OCI-LY3 (cell line): ENCODE measurements at regions not wholly inside any gene's neighbourhood (a gene's known extent, or its start where the extent isn't known, plus 50 kb on each side); places are given as distances from the start of the nearest gene placed in this dataset.

Experiments used
- H2AFZ ChIP-seq: fragments of 200-600, 300-600 bp; shearing (Covaris generic); 2 replicates; pipeline ENCODE4 v1.6.0; 2014; ENCODE audit warnings: antibody characterized with exemption, low read depth, low read length
- H3K27ac ChIP-seq: fragments of 200-600, 300-600 bp; sonication (generic); 2 replicates; pipeline ENCODE4 v1.5.1; 2014; ENCODE audit warnings: mild to moderate bottlenecking, low read length, moderate library complexity, mixed read lengths
- H3K27me3 ChIP-seq: fragments of 200-600, 300-600 bp; sonication (generic); 2 replicates; pipeline ENCODE4 v1.6.1; 2014; ENCODE audit warnings: low read depth, low read length, mixed read lengths
- H3K36me3 ChIP-seq: fragments of 200-600, 300-600 bp; sonication (generic); replicated peaks from 2 replicates; pipeline ENCODE3; 2014; ENCODE audit warnings: low read depth, low read length, mixed read lengths
- H3K4me1 ChIP-seq: fragments of 300-600, 200-600 bp; sonication (generic); 2 replicates; pipeline ENCODE4 v1.6.1; 2014; ENCODE audit warnings: low read length, mixed read lengths
- H3K4me2 ChIP-seq: fragments of 200-600, 300-600 bp; sonication (generic); 2 replicates; pipeline ENCODE4 v1.6.1; 2014; ENCODE audit warnings: low read length, mixed read lengths
- H3K4me3 ChIP-seq: fragments of 300-600, 200-600 bp; sonication (generic); 2 replicates; pipeline ENCODE4 v1.5.1; 2014; ENCODE audit warnings: antibody characterized with exemption, mild to moderate bottlenecking, low read length, moderate library complexity
- H3K79me2 ChIP-seq: fragments of 300-600, 200-600 bp; shearing (Covaris generic); 2 replicates; pipeline ENCODE4 v1.6.1; 2014; ENCODE audit warnings: mild to moderate bottlenecking, low read length, mixed read lengths
- H3K9ac ChIP-seq: fragments of 300-600, 200-600 bp; shearing (Covaris generic); 2 replicates; pipeline ENCODE4 v1.6.0; 2014; ENCODE audit warnings: mild to moderate bottlenecking, low read length, moderate library complexity
- H3K9me3 ChIP-seq: fragments of 200-600, 300-600 bp; shearing (Covaris generic); 2 replicates; pipeline ENCODE4 v1.6.1; 2014; ENCODE audit warnings: low read length, mixed read lengths; ENCODE audit not compliant: insufficient read depth
- H4K20me1 ChIP-seq: fragments of 200-600, 300-600 bp; sonication (generic); 2 replicates; pipeline ENCODE4 v1.6.1; 2016; ENCODE audit warnings: low read length, mixed read lengths; ENCODE audit not compliant: insufficient read depth
- EZH2phosphoT487 ChIP-seq: fragments of 200-600 bp; shearing (Covaris generic); IDR thresholded peaks from 2 replicates; pipeline ENCODE4 v1.6.1; 2018; ENCODE audit warnings: antibody characterized with exemption, mixed run types, low read depth
- TF ChIP-seq, protein P1 (sequence below): fragments of 200-600, 300-600 bp; sonication (generic); IDR thresholded peaks from 2 replicates; pipeline ENCODE4 v1.5.1; 2014; ENCODE audit warnings: antibody characterized with exemption, low read length, low read depth

DNA sequence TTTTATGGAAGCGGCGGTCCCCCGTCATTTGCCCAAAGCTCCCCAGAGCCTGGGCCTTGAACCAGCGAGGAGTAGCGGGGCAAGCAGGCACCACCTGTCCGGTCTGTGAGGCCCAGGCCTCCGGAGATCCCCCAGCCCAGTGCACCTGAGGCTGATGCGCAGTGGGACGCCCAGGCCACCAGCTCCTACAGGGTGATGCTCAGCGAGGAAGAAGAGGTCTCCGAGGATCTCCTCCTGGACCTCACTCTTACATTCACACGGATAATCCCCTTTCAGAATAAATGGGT lies 220.2 kb downstream of the NDUFA10 start:
- Histone ChIP-seq H2AFZ (no peak overlapping the region), H3K27me3 (no peaks in the 10 kb centered on the region), H3K79me2 (no peaks in the 10 kb centered on the region), H3K36me3 (no peaks in the 10 kb centered on the region), H3K4me2 (no peak overlapping the region), H4K20me1 (no peaks in the 10 kb centered on the region), H3K4me3 (no peak overlapping the region), H3K9me3 (no peaks in the 10 kb centered on the region), H3K4me1 (no peaks in the 10 kb centered on the region), H3K9ac (no peak overlapping the region), H3K27ac (no peak overlapping the region)
- TF ChIP-seq EZH2phosphoT487, result no peak
- TF ChIP-seq, protein P1, sequence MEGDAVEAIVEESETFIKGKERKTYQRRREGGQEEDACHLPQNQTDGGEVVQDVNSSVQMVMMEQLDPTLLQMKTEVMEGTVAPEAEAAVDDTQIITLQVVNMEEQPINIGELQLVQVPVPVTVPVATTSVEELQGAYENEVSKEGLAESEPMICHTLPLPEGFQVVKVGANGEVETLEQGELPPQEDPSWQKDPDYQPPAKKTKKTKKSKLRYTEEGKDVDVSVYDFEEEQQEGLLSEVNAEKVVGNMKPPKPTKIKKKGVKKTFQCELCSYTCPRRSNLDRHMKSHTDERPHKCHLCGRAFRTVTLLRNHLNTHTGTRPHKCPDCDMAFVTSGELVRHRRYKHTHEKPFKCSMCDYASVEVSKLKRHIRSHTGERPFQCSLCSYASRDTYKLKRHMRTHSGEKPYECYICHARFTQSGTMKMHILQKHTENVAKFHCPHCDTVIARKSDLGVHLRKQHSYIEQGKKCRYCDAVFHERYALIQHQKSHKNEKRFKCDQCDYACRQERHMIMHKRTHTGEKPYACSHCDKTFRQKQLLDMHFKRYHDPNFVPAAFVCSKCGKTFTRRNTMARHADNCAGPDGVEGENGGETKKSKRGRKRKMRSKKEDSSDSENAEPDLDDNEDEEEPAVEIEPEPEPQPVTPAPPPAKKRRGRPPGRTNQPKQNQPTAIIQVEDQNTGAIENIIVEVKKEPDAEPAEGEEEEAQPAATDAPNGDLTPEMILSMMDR, result no peak

DNA sequence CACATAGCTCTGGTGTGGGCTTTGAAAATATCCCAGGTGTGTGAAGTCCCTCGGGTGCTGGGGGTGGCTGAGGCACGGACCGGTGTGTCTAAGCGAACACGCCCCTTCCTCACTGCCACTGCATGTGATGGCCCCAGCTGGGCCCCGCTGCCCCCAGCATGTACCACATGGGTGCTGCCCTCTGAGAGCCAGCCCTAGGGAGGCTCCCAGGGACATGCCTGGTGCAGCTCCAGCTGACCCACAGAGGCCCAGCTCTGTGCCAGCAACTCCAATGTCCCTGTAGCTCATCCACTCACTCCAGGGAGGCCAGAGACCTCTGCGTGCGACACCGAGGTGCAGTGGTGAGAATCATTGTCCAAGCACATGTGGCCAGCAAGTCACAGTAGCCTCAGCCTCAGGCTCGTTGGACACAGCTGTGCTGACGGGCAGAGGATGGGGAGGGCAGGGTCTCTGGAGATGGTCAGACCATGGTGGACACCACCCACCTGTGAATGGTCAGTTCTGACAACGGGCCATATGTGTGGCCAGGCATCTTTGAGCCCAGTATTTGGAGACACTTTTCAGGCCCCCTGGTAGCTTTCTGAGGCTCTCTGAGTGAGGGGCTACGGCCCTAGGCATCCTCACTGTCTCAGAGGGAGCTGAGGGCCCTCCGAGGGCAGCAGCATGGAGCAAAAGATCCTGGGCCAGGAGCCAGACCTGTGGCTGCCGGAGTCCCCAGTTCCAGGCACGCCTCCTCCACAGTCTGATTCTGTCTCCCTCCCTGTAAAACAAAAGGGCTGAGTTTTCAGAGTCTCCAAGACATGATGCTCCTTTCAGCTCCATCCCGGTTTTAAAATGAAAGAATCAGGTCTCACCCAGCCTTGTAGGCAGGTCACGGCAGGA lies 220.7 kb downstream of the NDUFA10 start:
- TF ChIP-seq EZH2phosphoT487, result no peak
- TF ChIP-seq, protein P1, result no peak
- no peaks in the 10 kb centered on the region for H3K27me3 ChIP-seq
- no peak overlapping the region for H2AFZ ChIP-seq
- no peaks in the 10 kb centered on the region for H3K79me2 ChIP-seq
- no peaks in the 10 kb centered on the region for H3K9me3 ChIP-seq
- H3K27ac ChIP-seq, result no peak overlapping the region
- H4K20me1 ChIP-seq, result no peaks in the 10 kb centered on the region
- H3K4me3 ChIP-seq, result no peak overlapping the region
- H3K9ac ChIP-seq, result no peak overlapping the region
- no peak overlapping the region for H3K4me2 ChIP-seq
- H3K36me3 ChIP-seq, result no peaks in the 10 kb centered on the region
- no peaks in the 10 kb centered on the region for H3K4me1 ChIP-seq

DNA sequence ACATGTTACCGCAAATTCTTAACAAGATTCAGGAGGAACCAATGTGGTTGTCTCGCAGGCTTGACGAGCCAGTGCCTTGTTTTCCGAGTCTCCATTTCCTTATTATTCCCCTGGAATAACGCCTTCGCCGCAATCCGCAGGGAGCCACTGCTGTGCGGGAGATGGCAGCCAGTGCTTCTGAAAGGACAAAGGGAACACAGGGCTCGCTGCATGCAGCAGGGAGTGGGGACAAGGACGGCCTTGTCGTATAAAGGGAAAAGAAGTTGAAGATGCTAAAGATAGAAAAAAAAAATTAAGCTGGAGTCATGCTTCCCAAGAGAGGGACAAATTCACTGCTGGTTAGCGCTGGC lies 221.4 kb downstream of the NDUFA10 start:
- TF ChIP-seq, protein P1, result no peak
- TF ChIP-seq EZH2phosphoT487, result no peak

DNA sequence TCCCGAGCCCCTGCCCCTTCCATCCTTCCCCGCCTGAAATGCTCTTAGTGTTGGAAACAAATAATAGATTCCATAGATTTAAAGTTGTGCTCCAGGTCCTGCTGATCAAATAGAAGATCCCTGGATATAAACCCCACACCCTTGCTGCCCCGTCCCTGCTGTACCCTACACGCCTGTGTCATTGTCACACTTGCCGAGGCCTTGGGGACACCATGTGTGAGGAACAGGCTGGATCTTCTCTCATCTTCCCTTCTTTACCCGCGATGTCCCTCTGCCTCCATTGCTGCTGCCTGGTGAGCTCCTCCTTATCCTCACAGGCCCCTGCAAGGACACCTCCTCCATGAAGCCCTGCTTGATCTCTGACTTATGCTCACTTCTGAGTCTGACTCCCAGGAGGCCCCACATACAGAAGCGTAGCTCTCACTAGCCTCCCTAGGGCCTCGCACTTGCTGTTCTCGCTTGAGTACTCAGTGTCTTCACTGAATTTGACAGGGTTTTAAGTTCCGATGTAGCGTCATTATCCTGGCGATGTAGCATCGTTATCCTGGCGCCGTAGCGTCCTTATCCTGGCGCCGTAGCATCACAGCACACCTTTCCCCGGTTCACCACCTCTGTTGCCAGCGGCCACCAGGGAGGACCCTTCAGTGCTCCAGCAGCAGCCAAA lies 221.9 kb downstream of the NDUFA10 start:
- TF ChIP-seq EZH2phosphoT487, result no peak
- TF ChIP-seq, protein P1, result no peak
- Histone ChIP-seq H3K79me2 (no peaks in the 10 kb centered on the region), H3K36me3 (no peaks in the 10 kb centered on the region), H3K4me3 (no peak overlapping the region), H4K20me1 (no peaks in the 10 kb centered on the region), H3K4me2 (no peak overlapping the region), H3K9ac (no peak overlapping the region), H3K27ac (no peak overlapping the region), H2AFZ (no peak overlapping the region), H3K4me1 (no peaks in the 10 kb centered on the region), H3K9me3 (no peaks in the 10 kb centered on the region), H3K27me3 (no peaks in the 10 kb centered on the region)

More for the DNA sequence above, 221.4 kb downstream of the NDUFA10 start:
- no peaks in the 10 kb centered on the region for H3K4me1 ChIP-seq
- no peaks in the 10 kb centered on the region for H3K36me3 ChIP-seq
- H3K9me3 ChIP-seq, result no peaks in the 10 kb centered on the region
- H3K9ac ChIP-seq, result no peak overlapping the region
- no peaks in the 10 kb centered on the region for H3K27me3 ChIP-seq
- no peaks in the 10 kb centered on the region for H3K79me2 ChIP-seq
- H3K27ac ChIP-seq, result no peak overlapping the region
- no peaks in the 10 kb centered on the region for H4K20me1 ChIP-seq
- H2AFZ ChIP-seq, result no peak overlapping the region
- H3K4me3 ChIP-seq, result no peak overlapping the region
- no peak overlapping the region for H3K4me2 ChIP-seq
